ENCODE measurements at regions not wholly inside any gene's neighbourhood (a gene's known extent, or its start where the extent isn't known, plus 50 kb on each side); places are given as distances from the start of the nearest gene placed in this dataset.
"Not testable (repeated sequence)": the region's sequence is repeated elsewhere in the genome, so short reads cannot be mapped to it uniquely, and the experiment has no call there.

DNA sequence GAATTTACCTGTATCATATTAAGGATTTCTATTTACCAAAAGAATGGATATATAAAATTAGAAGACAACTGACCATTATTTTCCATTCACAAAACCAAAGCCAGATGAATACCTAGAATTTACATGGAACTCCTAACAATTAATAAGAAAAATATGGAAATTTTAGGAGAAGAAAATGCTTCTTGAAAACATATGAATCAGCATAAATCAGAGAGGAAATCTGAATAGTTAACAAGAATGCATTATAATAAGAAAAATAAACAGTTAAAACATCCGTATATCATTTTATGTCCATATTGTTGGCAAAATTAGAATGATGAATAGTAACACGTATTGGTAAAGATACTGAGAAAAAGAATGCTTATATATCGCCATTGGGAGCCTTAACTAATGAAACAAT is 505.5 kb downstream of the NEBL start:
- no peak for DNase-seq

DNA sequence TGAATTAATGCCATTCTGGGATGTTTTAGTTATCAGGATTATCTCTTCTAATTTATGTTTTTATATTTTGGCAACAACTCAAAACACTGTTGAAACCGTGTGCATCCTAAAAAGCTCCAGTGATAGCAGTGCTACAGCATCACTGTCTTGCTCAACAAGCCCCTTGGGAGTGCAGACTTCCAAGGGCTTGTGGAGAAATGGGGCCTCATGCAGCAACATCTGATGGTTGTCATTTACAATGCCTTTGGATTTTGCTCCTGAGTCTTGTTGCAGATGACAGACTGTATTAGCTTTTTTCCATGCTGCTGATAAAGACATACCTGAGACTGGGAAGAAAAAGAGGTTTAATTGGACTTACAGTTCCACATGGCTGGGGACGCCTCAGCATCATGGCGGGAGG is 515.4 kb downstream of the NEBL start:
- DNase-seq, result no peak

DNA sequence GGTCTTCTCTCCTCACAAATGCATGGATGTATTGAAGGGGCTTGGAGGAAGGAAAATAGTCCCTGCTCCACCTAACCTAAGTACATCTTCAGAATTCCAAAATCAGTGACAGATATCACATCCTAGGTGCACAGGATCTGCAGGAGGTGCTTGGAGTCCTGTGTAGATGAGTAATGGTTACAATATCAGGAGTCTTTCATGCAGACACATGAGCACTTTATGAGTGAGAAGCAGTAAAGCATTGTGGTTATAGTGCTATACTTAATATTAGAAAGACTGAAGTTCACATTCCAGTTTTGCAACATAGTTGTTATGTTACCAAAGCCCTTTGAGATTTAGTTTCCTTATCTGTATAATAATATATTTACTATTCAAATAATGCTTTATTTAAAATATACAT is 516.7 kb downstream of the NEBL start:
- DNase-seq, result no peak

DNA sequence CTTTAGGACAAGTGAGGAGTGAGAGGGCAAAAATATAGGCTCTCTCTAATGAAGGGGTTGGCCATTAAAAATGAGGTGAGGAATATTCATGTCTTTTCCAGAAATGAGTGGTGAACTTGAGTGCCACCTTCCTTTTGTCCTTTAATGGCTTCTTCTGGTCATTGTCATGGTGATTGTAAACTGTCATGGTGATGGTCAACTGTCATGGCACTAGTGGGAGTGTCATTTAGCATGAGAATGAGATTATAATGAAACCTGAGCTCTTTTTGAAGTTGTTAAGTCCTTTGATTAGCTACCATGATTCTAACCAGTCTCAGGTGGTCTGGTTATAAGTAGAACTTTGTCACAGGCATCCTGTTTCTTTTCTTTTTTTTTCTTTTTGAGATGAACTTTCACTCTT is 524.4 kb downstream of the NEBL start:
- DNase-seq, result no peak

DNA sequence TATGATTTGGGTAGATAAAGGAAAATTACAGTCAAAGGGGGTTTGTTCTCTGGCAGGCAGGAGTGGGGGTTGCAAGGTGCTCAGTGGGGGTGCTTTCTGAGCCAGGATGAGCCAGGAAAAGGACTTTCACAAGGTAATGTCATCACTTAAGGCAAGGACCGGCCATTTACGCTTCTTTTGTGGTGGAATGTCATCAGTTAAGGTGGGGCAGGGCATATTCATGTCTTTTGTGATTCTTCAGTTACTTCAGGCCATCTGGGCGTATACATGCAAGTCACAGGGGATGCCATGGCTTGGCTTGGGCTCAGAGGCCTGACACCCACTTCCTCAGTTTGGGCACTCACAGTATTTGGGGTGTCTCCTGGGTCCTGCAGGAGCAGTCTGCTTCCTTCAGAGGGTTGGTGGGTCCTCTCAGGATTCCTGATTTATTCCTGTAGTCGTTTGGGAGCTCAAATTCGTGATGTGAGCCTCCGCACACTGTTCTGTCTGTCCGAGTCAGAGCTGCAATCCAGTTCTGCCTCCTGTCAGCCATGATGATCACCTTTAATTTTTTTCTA is 526.1 kb downstream of the NEBL start:
- DNase-seq, result not testable (repeated sequence)

DNA sequence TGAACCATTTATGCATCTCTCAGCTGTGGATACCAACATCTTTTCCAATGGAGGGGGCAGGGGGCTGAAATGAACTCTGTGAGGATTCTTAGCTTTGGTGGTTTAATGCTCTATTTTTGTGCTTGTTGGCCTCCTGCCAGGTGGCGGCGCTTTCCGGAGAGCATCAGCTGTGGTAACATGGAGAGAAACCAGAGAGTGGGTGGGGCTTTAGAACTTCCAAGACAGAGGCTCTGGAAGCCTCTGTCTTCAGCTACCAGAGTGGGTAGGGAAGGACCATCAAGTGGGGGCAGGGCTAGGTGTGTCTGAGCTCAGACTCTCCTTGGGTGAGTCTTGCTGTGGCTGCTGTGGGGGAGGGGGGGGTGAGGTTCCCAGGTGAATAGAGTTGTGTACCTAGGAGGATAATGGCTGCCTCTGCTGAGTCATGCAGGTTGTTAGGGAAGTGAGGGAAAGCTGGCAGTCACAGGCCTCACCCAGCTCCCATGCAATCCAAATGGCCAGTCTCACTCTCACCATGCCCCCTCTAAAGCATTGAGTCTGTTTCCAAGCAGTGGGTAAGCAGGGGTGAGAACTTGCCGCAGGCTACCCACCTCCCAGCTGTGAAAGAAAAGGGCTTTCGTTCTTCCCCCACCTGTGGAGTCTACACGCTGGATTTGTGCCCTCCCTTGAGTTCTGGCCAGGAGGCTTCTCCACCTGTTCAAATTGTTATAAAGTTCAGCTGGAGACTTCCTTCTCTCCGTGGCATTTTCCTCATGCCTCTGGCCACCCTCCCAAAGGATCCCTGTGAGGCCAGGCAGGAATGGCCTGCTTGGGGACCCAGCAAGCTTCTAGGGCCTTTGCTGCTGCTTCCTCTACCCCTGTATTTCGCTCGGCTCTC is 527.0 kb downstream of the NEBL start:
- no peak for DNase-seq

DNA sequence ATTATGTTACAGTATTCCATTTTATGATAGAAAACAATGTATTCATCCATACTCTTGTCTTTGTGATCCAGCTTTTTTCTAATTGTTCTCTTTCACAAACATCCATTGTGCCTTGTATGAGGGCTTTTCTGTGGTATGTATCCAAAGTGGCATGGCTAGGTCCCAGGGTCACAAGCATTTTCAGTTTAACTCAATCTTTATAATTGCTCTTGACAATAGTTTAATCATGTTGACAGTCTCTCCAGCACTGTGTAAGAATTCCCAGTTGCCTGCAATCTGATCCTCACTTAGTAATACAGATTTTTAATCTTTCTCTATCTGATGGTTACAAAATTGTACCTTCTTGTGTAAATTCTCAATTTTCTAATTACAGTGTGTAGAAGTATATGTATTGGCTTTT is 533.4 kb downstream of the NEBL start:
- DNase-seq, result no peak

DNA sequence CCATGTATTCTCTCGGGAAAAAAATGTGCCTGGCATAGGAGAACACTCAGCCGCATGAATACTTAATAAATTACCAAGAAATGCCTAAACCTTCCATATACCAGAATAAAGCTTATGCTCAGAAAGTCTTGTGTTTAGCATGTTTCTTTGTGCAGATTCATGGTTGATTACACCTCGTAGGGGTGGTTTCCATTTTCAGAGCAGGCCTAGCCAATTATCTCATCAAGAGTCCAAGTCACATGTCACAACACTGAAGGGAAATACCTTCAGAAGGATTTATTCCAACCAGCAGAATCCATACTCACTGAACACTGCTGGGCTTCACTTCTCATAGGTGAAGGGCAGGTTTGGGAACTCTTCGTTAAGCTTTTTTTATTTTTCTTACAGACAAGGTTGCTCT is 539.7 kb downstream of the PLXDC2 start:
- no peak for DNase-seq

DNA sequence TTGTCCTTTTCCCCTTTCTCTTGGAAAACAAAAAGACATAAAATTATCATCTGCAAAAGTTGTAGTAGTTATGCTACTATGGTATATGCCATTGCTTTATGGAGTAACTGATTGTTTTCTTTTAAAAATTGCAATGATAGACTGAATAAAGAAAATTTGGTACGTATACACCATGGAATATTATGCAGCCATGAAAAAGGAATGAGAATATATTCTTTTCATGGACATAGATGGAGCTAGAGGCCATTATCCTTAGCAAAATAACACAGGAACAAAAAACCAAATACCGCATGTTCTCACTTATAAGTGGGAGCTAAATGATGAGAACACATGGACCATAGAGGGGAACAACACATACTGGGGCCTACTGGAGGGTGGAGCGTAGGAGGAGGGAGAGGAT is 538.8 kb downstream of the PLXDC2 start:
- no peak for DNase-seq

DNA sequence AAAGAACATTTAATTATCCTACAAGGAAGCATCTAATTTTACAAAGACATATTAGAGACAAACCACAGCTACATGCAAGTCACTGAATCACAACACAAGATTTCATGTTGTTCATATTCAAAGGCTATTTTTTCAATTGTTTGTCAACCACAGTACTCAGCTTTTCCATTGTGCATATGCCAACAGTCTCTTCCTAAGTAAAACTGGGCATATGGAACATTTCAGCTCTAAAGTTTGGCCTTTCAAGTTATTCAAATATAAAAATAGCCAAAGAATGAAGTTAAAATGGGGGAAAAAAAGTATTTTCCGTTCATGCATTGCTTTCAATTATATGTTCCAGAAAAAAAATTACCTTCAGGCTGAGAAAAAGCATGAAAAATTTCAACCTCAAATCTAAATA is 537.9 kb downstream of the PLXDC2 start:
- DNase-seq, result no peak

DNA sequence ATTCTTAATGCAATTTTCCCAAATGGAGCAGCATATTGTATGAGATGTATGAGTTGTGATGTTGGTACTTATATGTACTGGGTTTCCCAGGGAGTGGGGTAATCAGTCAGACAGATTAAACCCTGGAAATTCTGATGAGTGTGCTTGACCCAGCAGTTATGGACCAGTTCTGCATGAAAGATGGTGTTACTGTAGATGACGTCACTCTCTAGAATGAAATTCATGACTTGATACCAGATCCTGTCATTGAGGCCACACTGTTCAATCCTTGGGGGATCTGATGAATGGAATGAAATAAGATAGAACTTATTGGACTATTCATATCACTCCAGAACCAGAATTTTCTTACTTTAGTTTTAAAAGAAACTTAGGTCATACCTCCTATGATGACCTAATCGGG is 534.3 kb downstream of the PLXDC2 start:
- DNase-seq, result no peak

DNA sequence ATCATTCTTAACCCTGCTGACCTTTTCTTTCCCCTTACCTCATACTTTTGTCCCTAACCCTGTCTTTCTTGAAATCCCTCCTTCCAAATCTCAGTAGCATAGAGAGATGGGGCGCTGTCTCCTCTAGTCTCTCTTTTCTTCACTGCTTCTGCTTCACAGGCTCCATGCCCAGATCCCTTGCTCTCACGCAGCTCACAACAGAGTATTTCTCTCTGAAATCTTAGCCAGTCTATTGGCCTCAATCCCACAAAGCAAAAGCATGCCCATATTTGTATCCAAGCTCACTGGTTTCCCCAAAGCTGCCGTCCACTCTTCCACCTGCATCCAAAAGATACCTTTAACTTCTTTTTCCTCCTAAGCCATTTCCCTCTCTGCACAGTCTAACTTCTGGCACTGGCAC is 526.8 kb downstream of the PLXDC2 start:
- no peak for DNase-seq
